ENCODE measurements at regions not wholly inside any gene's neighbourhood (a gene's known extent, or its start where the extent isn't known, plus 50 kb on each side); places are given as distances from the start of the nearest gene placed in this dataset.
"Not testable (repeated sequence)": the region's sequence is repeated elsewhere in the genome, so short reads cannot be mapped to it uniquely, and the experiment has no call there.

DNA sequence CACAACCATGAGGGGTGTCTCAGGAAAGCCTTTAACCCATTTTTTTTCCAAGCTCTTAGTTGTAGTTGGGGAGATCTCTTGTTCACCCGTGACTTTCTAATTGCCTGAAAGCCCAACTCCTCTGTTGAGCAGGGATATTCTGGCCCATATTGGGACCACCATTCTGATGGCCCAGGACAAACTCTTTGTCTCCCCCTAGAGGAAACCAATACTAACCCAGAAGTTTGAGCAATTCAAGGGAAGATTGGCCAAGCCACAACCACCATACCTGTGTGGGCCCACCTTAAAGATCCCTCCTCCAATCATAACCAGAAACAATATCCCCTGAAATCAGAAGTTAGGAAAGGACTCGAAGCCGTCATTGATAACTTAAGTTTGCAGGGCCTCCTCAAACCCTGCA, 132.6 kb downstream of the THBS2 start:
- TF ChIP-seq SP1 (IDR thresholded peaks at IDR 0.05) = no peak
- TF ChIP-seq ZNF384 (IDR thresholded peaks at IDR 0.05) = no peak
- no peak for TF ChIP-seq CTBP1 (IDR thresholded peaks at IDR 0.05; ENCODE audit: borderline replicate concordance)
- no peak for TF ChIP-seq FOXM1 (IDR thresholded peaks at IDR 0.05; ENCODE audit: borderline replicate concordance)
- TF ChIP-seq HDGF (IDR thresholded peaks at IDR 0.05; ENCODE audit: borderline replicate concordance) = no peak
- no peak for TF ChIP-seq NFRKB (IDR thresholded peaks at IDR 0.05)
- TF ChIP-seq SUZ12 (IDR thresholded peaks at IDR 0.05) = no peak
- TF ChIP-seq FOXK2 (IDR thresholded peaks at IDR 0.05) = no peak
- CTCF ChIA-PET = no interaction called here
- no peak for DNase-seq (ENCODE audit: extremely low spot score)
- POLR2A ChIA-PET = no interaction called here

DNA sequence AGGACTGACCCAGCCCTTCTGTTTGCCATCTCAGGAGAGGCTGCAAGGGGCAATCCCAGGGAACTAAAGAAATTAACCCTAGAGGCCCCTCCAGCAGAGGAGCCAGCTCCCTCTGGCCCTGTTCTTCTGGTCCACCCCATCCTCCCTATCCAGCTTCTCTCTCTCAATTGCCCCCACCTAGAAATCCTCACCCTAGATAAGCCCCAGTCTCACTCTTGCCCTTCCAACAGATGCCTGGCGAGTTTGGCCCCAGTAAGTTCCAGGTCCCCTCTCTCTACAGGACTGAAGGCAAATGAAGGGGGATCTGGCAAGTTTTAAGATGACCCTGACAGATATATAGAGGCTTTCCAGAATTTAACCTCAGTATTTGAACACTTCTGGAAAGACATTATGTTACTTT, 134.0 kb downstream of the THBS2 start:
- TF ChIP-seq NFRKB (IDR thresholded peaks at IDR 0.05) (no peak), ARNT (IDR thresholded peaks at IDR 0.05) (no peak), HDGF (IDR thresholded peaks at IDR 0.05; ENCODE audit: borderline replicate concordance) (no peak), CTBP1 (IDR thresholded peaks at IDR 0.05; ENCODE audit: borderline replicate concordance) (no peak), LEF1 (IDR thresholded peaks at IDR 0.05; ENCODE audit: borderline replicate concordance) (no peak), FOXM1 (IDR thresholded peaks at IDR 0.05; ENCODE audit: borderline replicate concordance) (no peak), SP1 (IDR thresholded peaks at IDR 0.05) (no peak), TARDBP (IDR thresholded peaks at IDR 0.05) (no peak), SUZ12 (IDR thresholded peaks at IDR 0.05) (no peak), ZNF384 (IDR thresholded peaks at IDR 0.05) (no peak), FOXA1 (IDR thresholded peaks at IDR 0.05) (no peak), BHLHE40 (IDR thresholded peaks at IDR 0.05; ENCODE audit: borderline replicate concordance) (no peak)
- TF ChIP-seq, protein P1, sequence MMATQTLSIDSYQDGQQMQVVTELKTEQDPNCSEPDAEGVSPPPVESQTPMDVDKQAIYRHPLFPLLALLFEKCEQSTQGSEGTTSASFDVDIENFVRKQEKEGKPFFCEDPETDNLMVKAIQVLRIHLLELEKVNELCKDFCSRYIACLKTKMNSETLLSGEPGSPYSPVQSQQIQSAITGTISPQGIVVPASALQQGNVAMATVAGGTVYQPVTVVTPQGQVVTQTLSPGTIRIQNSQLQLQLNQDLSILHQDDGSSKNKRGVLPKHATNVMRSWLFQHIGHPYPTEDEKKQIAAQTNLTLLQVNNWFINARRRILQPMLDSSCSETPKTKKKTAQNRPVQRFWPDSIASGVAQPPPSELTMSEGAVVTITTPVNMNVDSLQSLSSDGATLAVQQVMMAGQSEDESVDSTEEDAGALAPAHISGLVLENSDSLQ (IDR thresholded peaks at IDR 0.05) = no peak
- CTCF ChIA-PET = no interaction called here
- no peak for DNase-seq (ENCODE audit: extremely low spot score)
- POLR2A ChIA-PET = no interaction called here

DNA sequence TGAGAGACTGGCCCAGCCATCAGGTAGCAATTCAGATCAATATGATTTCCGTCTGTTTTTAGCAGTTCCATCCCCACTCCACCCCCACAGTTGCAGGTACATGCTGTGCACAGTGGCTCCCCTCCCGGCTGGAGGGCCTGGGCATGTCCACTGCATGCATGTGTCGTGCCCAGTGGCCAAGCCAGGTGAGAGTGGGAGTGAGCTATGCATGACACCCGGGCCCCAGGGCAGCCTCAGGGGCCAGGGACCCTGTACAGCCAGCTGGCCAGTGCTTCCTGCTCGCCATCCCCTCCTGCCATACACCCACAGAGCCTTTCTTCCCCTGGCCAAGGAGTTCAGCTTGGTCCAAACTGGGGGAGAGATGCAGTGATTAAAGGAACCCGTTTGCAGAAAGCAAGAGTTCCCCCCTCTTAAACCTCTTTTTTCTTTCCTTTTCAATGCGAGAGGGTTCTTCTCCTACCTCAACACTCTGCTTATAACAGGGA, 135.3 kb downstream of the THBS2 start:
- no peak for DNase-seq (ENCODE audit: extremely low spot score)
- POLR2A ChIA-PET = no interaction called here
- CTCF ChIA-PET = no interaction called here
- no peak for TF ChIP-seq ARNT (IDR thresholded peaks at IDR 0.05)
- TF ChIP-seq FOXA1 (IDR thresholded peaks at IDR 0.05) = no peak
- TF ChIP-seq, protein P1 (IDR thresholded peaks at IDR 0.05) = no peak
- TF ChIP-seq ZNF384 (IDR thresholded peaks at IDR 0.05) = no peak
- no peak for TF ChIP-seq NFRKB (IDR thresholded peaks at IDR 0.05)
- TF ChIP-seq SUZ12 (IDR thresholded peaks at IDR 0.05) = no peak
- TF ChIP-seq TARDBP (IDR thresholded peaks at IDR 0.05) = no peak
- TF ChIP-seq LEF1 (IDR thresholded peaks at IDR 0.05; ENCODE audit: borderline replicate concordance) = no peak
- no peak for TF ChIP-seq L3MBTL2 (conservative IDR thresholded peaks at IDR 0.05)
- no peak for TF ChIP-seq SP1 (IDR thresholded peaks at IDR 0.05)
- no peak for TF ChIP-seq ELF4 (IDR thresholded peaks at IDR 0.05)
- TF ChIP-seq FOXK2 (IDR thresholded peaks at IDR 0.05) = no peak
- TF ChIP-seq BHLHE40 (IDR thresholded peaks at IDR 0.05; ENCODE audit: borderline replicate concordance) = no peak
- no peak for TF ChIP-seq CTBP1 (IDR thresholded peaks at IDR 0.05; ENCODE audit: borderline replicate concordance)
- TF ChIP-seq HDGF (IDR thresholded peaks at IDR 0.05; ENCODE audit: borderline replicate concordance) = no peak
- TF ChIP-seq FOXM1 (IDR thresholded peaks at IDR 0.05; ENCODE audit: borderline replicate concordance) = no peak

DNA sequence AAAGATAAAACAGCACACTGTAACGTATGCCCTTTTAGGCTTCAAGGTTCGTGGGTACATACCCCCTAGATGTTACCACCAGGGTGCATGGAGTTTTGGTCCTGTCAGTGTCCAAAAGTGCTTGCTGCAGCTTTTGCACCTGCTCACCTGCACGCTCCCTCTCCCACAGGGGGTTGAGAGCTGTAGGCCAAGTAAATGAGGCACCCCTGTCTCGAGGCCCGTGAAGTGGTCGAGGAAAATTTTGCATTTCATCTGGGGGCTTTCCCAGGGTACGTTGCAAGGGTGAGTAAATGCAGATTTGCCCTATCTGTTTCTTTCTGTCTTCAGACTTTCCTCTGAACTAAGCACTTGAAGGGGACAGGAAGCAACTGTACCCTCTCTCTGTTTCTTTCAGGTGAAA, 136.0 kb downstream of the THBS2 start:
- TF ChIP-seq FOXA1 (IDR thresholded peaks at IDR 0.05) = no peak
- TF ChIP-seq BHLHE40 (IDR thresholded peaks at IDR 0.05; ENCODE audit: borderline replicate concordance) = no peak
- no peak for TF ChIP-seq ELF4 (IDR thresholded peaks at IDR 0.05)
- TF ChIP-seq, protein P1 (IDR thresholded peaks at IDR 0.05) = no peak
- TF ChIP-seq FOXK2 (IDR thresholded peaks at IDR 0.05) = no peak
- TF ChIP-seq CTBP1 (IDR thresholded peaks at IDR 0.05; ENCODE audit: borderline replicate concordance) = no peak
- TF ChIP-seq ARNT (IDR thresholded peaks at IDR 0.05) = no peak
- no peak for TF ChIP-seq FOXM1 (IDR thresholded peaks at IDR 0.05; ENCODE audit: borderline replicate concordance)
- TF ChIP-seq HDGF (IDR thresholded peaks at IDR 0.05; ENCODE audit: borderline replicate concordance) = no peak
- no peak for TF ChIP-seq NFRKB (IDR thresholded peaks at IDR 0.05)
- TF ChIP-seq SUZ12 (IDR thresholded peaks at IDR 0.05) = no peak
- no peak for TF ChIP-seq L3MBTL2 (conservative IDR thresholded peaks at IDR 0.05)
- TF ChIP-seq TARDBP (IDR thresholded peaks at IDR 0.05) = no peak
- no peak for TF ChIP-seq LEF1 (IDR thresholded peaks at IDR 0.05; ENCODE audit: borderline replicate concordance)
- TF ChIP-seq SP1 (IDR thresholded peaks at IDR 0.05) = no peak
- no peak for TF ChIP-seq ZNF384 (IDR thresholded peaks at IDR 0.05)
- POLR2A ChIA-PET = no interaction called here

DNA sequence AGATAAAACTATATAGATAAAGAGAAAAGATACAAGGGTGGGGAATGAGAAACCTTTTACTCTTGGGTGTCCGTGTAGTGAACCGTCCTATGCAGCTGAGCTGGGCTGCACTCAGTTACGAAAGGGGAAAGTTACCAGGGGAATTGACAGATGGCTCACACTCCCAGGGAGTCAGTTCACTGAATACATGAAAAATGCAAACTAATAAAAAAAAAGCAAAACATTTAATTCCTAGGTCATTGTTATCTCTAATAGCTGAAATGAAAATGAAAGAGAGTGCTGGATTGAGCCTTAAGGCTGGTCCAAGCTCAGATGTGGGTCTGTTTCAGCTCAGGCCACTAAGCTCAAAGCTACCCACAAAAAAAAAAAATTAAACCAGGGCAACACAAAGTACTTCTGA, 138.0 kb downstream of the THBS2 start:
- TF ChIP-seq HDGF (IDR thresholded peaks at IDR 0.05; ENCODE audit: borderline replicate concordance) (no peak), NFRKB (IDR thresholded peaks at IDR 0.05) (no peak), SP1 (IDR thresholded peaks at IDR 0.05) (no peak), ARNT (IDR thresholded peaks at IDR 0.05) (no peak), BHLHE40 (IDR thresholded peaks at IDR 0.05; ENCODE audit: borderline replicate concordance) (no peak), ZNF384 (IDR thresholded peaks at IDR 0.05) (no peak), FOXM1 (IDR thresholded peaks at IDR 0.05; ENCODE audit: borderline replicate concordance) (no peak)
- ChIA-PET POLR2A (no interaction called here), CTCF (interaction anchor here (0.6 kb wide), 1 partner anchor 203 kb away, joined by 3 read pairs; no protein-coding TSS in a partner anchor)
- DNase-seq (ENCODE audit: extremely low spot score) = no peak

More for the DNA sequence above, 136.0 kb downstream of the THBS2 start:
- no peak for DNase-seq (ENCODE audit: extremely low spot score)
- CTCF ChIA-PET = no interaction called here

DNA sequence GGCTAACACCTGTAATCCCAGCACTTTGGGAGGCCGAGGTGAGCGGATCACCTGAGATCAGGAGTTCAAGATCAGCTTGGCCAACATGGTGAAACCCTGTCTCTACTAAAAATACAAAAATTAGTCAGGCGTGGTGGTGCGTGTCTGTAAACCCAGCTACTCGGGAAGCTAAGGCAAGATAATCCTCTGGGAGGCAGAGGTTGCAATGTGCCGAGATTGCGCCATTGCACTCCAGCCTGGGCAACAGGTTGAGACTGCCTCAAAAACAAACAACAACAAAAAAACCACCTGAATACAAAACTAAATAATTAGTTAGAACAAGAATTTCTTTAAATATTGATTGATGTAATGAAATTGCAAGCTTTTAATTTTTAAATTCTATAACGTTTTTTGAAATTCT, 139.0 kb downstream of the THBS2 start:
- POLR2A ChIA-PET; CTCF ChIA-PET; DNase-seq (ENCODE audit: extremely low spot score): not testable (repeated sequence)
